HEK293 (cell line): ENCODE measurements at regions not wholly inside any gene's neighbourhood (a gene's known extent, or its start where the extent isn't known, plus 50 kb on each side); places are given as distances from the start of the nearest gene placed in this dataset.

ENCODE experiments used
- CTCF ChIA-PET: fragments of 350-600 bp; formaldehyde crosslinking; extraction: SDS; loops from one replicate; lab custom pipeline; 2021; ENCODE audit warnings: antibody characterized with exemption; lab: Yijun Ruan, JAX
- POLR2A ChIA-PET: fragments of 300-600 bp; formaldehyde crosslinking; extraction: SDS; loops from one replicate; lab custom pipeline; 2020; ENCODE audit warnings: antibody characterized with exemption, inconsistent platforms; lab: Yijun Ruan, JAX
- H3K27ac ChIP-seq: fragments of 200-500 bp; sonication (Bioruptor generic); 2 replicates; pipeline ENCODE4 v1.5.1; 2014; ENCODE audit warnings: low read depth, low read length, control low read depth, inconsistent platforms; ENCODE audit errors: extremely low read depth
- H3K36me3 ChIP-seq, 2 experiments: fragments of 200-500 bp in 1 of 2; sonication (Bioruptor generic) in 1 of 2; 1 replicate in 1 of 2; 2 replicates in 1 of 2; pipeline ENCODE4 v1.5.1; 2014 to 2017; ENCODE audit warnings: inconsistent platforms in 2 of 2, low read length in 2 of 2; ENCODE audit not compliant: control insufficient read depth in 2 of 2, insufficient read depth in 1 of 2
- H3K4me1 ChIP-seq: fragments of 200-500 bp; sonication (Bioruptor generic); 2 replicates; pipeline ENCODE4 v1.5.1; 2014; ENCODE audit warnings: mild to moderate bottlenecking, low read length, inconsistent platforms; ENCODE audit not compliant: control insufficient read depth, insufficient read depth
- H3K4me3 ChIP-seq: 2 replicates; pipeline ENCODE4 v1.5.1; 2011; ENCODE audit warnings: low read depth, mild to moderate bottlenecking, control low read depth, low read length, moderate library complexity
- H3K9me3 ChIP-seq: fragments of 200-500 bp; sonication (Bioruptor generic); 2 replicates; pipeline ENCODE4 v1.5.1; 2014; ENCODE audit warnings: low read depth, low read length, inconsistent platforms; ENCODE audit not compliant: control insufficient read depth, insufficient read depth
- GLI4 ChIP-seq: fragments of 450-650 bp; formaldehyde crosslinking; IDR thresholded peaks from 2 replicates; pipeline ENCODE4 v1.5.1; 2016; ENCODE audit warnings: missing biosample characterization, missing genetic modification characterization
- KLF1 ChIP-seq: fragments of 450-650 bp; formaldehyde crosslinking; IDR thresholded peaks from 2 replicates; pipeline ENCODE4 v1.5.1; 2016; ENCODE audit warnings: missing biosample characterization, missing genetic modification characterization
- SETDB1 ChIP-seq: IDR thresholded peaks from one replicate; pipeline ENCODE4 v1.6.1; 2017; ENCODE audit warnings: mild to moderate bottlenecking, low read length, moderate library complexity, mixed read lengths; ENCODE audit not compliant: insufficient read length
- ZBTB21 ChIP-seq: fragments of 450-650 bp; formaldehyde crosslinking; IDR thresholded peaks from 2 replicates; pipeline ENCODE4 v1.5.1; 2017; ENCODE audit warnings: missing biosample characterization, missing genetic modification characterization
- ZBTB7A ChIP-seq: fragments of 450-650 bp; formaldehyde crosslinking; IDR thresholded peaks from 2 replicates; pipeline ENCODE4 v1.5.1; 2016; ENCODE audit warnings: low read depth, missing biosample characterization, missing genetic modification characterization
- ZEB2 ChIP-seq: fragments of 450-650 bp; formaldehyde crosslinking; IDR thresholded peaks from 2 replicates; pipeline ENCODE4 v1.5.1; 2016; ENCODE audit warnings: missing biosample characterization, missing genetic modification characterization
- ZNF112 ChIP-seq: fragments of 450-650 bp; formaldehyde crosslinking; IDR thresholded peaks from 2 replicates; pipeline ENCODE4 v1.5.0; 2017; ENCODE audit warnings: missing biosample characterization, missing genetic modification characterization
- ZNF146 ChIP-seq: fragments of 450-650 bp; formaldehyde crosslinking; IDR thresholded peaks from 2 replicates; pipeline ENCODE4 v1.5.1; 2016; ENCODE audit warnings: missing biosample characterization, missing genetic modification characterization
- ZNF211 ChIP-seq: fragments of 450-650 bp; formaldehyde crosslinking; IDR thresholded peaks from 2 replicates; pipeline ENCODE4 v1.5.1; 2016; ENCODE audit warnings: low read depth, missing biosample characterization, missing genetic modification characterization
- ZNF292 ChIP-seq: fragments of 450-650 bp; formaldehyde crosslinking; IDR thresholded peaks from 2 replicates; pipeline ENCODE4 v1.5.1; 2016; ENCODE audit warnings: low read depth, missing biosample characterization, missing genetic modification characterization, borderline replicate concordance
- ZNF426 ChIP-seq: fragments of 450-650 bp; formaldehyde crosslinking; IDR thresholded peaks from 2 replicates; pipeline ENCODE4 v1.5.1; 2017; ENCODE audit warnings: missing biosample characterization, missing genetic modification characterization, mild to moderate bottlenecking, inconsistent platforms, moderate library complexity
- ZNF513 ChIP-seq: fragments of 450-650 bp; IDR thresholded peaks from 2 replicates; pipeline ENCODE4 v1.5.1; 2018; ENCODE audit warnings: missing biosample characterization, missing genetic modification characterization
- ZNF518A ChIP-seq: fragments of 450-650 bp; formaldehyde crosslinking; conservative IDR thresholded peaks from 2 replicates; pipeline ENCODE4 v1.5.1; 2016; ENCODE audit warnings: low read depth, missing biosample characterization, missing genetic modification characterization
- ZNF530 ChIP-seq: fragments of 450-650 bp; formaldehyde crosslinking; IDR thresholded peaks from 2 replicates; pipeline ENCODE4 v1.5.1; 2016; ENCODE audit warnings: low read depth, missing biosample characterization, missing genetic modification characterization
- ZNF660 ChIP-seq: fragments of 450-650 bp; IDR thresholded peaks from 2 replicates; pipeline ENCODE4 v1.5.1; 2018; ENCODE audit warnings: missing biosample characterization, mild to moderate bottlenecking, missing genetic modification characterization
- ZNF792 ChIP-seq: fragments of 450-650 bp; formaldehyde crosslinking; IDR thresholded peaks from 2 replicates; pipeline ENCODE4 v1.5.1; 2016; ENCODE audit warnings: missing biosample characterization, missing genetic modification characterization
- TF ChIP-seq, protein P1 (sequence below): fragments of 450-650 bp; IDR thresholded peaks from 2 replicates; pipeline ENCODE4 v1.5.1; 2018; ENCODE audit warnings: missing biosample characterization, mild to moderate bottlenecking, missing genetic modification characterization

DNA sequence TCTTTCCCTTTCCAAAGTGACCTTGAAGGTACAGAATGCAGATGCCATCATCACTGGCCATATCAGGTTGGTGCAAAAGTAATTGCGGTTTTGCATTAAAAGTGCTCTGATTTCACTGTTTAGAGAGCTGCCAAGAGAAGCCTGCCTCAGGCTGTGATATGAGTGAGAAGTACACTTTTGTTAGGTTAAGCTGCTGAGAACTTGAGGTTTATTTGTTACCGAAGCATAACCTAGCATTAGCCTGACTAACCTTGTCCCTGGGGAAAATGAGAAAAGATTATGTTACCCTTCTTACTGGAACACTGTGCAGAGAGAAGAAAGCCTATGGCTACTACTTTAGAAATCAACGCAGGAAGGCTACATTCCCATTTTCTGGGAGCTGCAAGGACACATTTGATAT, 70.5 kb upstream of the RBM24 start:
- TF ChIP-seq SETDB1 (peak; percentile 30), ZNF292 (tag by site-specific recombination) (no peak), ZEB2 (no peak)
- CTCF ChIA-PET = no interaction called here

DNA sequence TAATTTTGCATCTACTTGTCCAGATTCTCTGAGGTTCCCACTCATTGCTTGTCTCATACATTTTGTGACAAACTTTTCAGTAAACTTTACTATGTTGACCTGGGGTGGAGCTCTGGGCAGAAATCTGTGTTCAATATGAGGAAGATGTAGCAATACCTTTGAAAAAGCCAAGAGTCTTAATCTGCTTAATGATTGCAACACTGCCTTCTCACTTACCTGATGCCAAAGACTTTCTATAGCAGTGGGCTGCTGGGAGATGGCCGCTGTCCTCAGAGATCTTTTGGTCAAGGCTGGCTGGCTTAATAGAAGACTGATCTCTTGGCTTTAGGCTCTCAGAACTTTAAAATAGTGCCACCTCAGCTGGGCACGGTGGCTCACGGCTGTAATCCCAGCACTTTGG, 70.1 kb upstream of the RBM24 start:
- CTCF ChIA-PET = no interaction called here
- H3K27ac ChIP-seq = no peak overlapping the region
- no peaks in the 10 kb centered on the region for H3K36me3 ChIP-seq
- no peaks in the 10 kb centered on the region for H3K9me3 ChIP-seq
- H3K4me1 ChIP-seq = no peaks in the 10 kb centered on the region
- H3K4me3 ChIP-seq = no peak overlapping the region
- no peak for TF ChIP-seq ZNF530 (tag by site-specific recombination)
- no peak for TF ChIP-seq ZNF513
- no peak for TF ChIP-seq ZNF518A (tag by site-specific recombination)
- no peak for TF ChIP-seq ZBTB7A (tag by site-specific recombination)
- POLR2A ChIA-PET = no interaction called here

More for the DNA sequence above, 70.5 kb upstream of the RBM24 start:
- Histone ChIP-seq H3K36me3 (no peaks in the 10 kb centered on the region), H3K9me3 (no peaks in the 10 kb centered on the region), H3K27ac (no peak overlapping the region), H3K4me3 (no peak overlapping the region), H3K4me1 (no peaks in the 10 kb centered on the region)
- POLR2A ChIA-PET = no interaction called here

GRCh38 chr6:17212546-17213371, 68.4 kb upstream of the RBM24 start:
- ChIA-PET CTCF (interaction anchor here (1.0 kb wide), 1 partner anchor 20 kb away, joined by 3 read pairs; no protein-coding TSS in a partner anchor), POLR2A (no interaction called here)
- Histone ChIP-seq H3K36me3 (no peaks in the 10 kb centered on the region), H3K4me3 (no peak overlapping the region), H3K4me1 (no peaks in the 10 kb centered on the region), H3K27ac (no peak overlapping the region), H3K9me3 (no peaks in the 10 kb centered on the region)
- no peak for TF ChIP-seq ZNF211 (tag by site-specific recombination)
- TF ChIP-seq GLI4 (tag by site-specific recombination) = no peak
- TF ChIP-seq, protein P1, sequence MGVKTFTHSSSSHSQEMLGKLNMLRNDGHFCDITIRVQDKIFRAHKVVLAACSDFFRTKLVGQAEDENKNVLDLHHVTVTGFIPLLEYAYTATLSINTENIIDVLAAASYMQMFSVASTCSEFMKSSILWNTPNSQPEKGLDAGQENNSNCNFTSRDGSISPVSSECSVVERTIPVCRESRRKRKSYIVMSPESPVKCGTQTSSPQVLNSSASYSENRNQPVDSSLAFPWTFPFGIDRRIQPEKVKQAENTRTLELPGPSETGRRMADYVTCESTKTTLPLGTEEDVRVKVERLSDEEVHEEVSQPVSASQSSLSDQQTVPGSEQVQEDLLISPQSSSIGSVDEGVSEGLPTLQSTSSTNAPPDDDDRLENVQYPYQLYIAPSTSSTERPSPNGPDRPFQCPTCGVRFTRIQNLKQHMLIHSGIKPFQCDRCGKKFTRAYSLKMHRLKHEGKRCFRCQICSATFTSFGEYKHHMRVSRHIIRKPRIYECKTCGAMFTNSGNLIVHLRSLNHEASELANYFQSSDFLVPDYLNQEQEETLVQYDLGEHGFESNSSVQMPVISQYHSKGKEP = no peak
- TF ChIP-seq ZNF518A (tag by site-specific recombination) = no peak
- no peak for TF ChIP-seq ZNF792 (tag by site-specific recombination)
- TF ChIP-seq ZNF112 = no peak
- no peak for TF ChIP-seq ZNF146 (tag by site-specific recombination)
- no peak for TF ChIP-seq ZNF426 (tag by site-specific recombination)
- TF ChIP-seq ZNF660 (tag by site-specific recombination) = no peak
- no peak for TF ChIP-seq ZBTB21 (tag by site-specific recombination)
- TF ChIP-seq KLF1 = no peak
